Transverse colon (tissue), 4 donors: ENCODE measurements at regions not wholly inside any gene's neighbourhood (a gene's known extent, or its start where the extent isn't known, plus 50 kb on each side); places are given as distances from the start of the nearest gene placed in this dataset.

Source experiments
- DNase-seq: peaks from one replicate; pipeline ENCODE4 v3.0.0-alpha.2; 2019
- H3K27ac ChIP-seq, 4 donors: fragments of 200-600 bp; sonication (generic); 2 replicates each; pipeline ENCODE4 v1.5.1; 2016 to 2018; ENCODE audit warnings: inconsistent platforms in 4 of 4
- H3K27me3 ChIP-seq: fragments of 200-600 bp; sonication (generic); 2 replicates; pipeline ENCODE4 v1.5.1; 2017; ENCODE audit warnings: inconsistent platforms
- H3K36me3 ChIP-seq, 4 donors: fragments of 200-600 bp; sonication (generic); 2 replicates each; pipeline ENCODE4 v1.5.1; 2017 to 2019; ENCODE audit warnings: inconsistent platforms in 4 of 4
- H3K4me1 ChIP-seq, 4 donors: fragments of 200-600 bp; sonication (generic); 2 replicates each; pipeline ENCODE4 v1.5.1; 2017 to 2020; ENCODE audit warnings: inconsistent platforms in 4 of 4
- H3K4me3 ChIP-seq, 4 donors: fragments of 200-600 bp; sonication (generic); 1 replicate in 1 of 4; 2 replicates in 3 of 4; pipeline versions ENCODE4 v1.5.1 to v1.6.1; 2017 to 2019; ENCODE audit warnings: inconsistent platforms in 4 of 4
- H3K9me3 ChIP-seq, 2 donors: fragments of 200-600 bp; sonication (generic); 2 replicates each; pipeline ENCODE4 v1.5.1; 2017 to 2019; ENCODE audit warnings: inconsistent platforms in 2 of 2
- CTCF ChIP-seq, 5 experiments: fragments of 200-600 bp in 3 of 5; fragments of 450-650 bp in 2 of 5; sonication (generic) in 3 of 5; IDR thresholded peaks; 1 replicate in 2 of 5; 2 replicates in 3 of 5; pipeline ENCODE4 v1.5.1; 2016 to 2017; ENCODE audit warnings: antibody characterized with exemption in 5 of 5, inconsistent platforms in 3 of 5, mild to moderate bottlenecking in 2 of 5, moderate library complexity in 1 of 5
- EP300 ChIP-seq: sonication (generic); formaldehyde crosslinking; IDR thresholded peaks from one replicate; pipeline ENCODE4 v1.6.1; 2017; ENCODE audit warnings: antibody characterized with exemption, low read depth
- POLR2A ChIP-seq: fragments of 450-650 bp; IDR thresholded peaks from one replicate; pipeline ENCODE4 v1.6.1; 2016; ENCODE audit warnings: antibody characterized with exemption, mild to moderate bottlenecking, moderate library complexity
- POLR2AphosphoS5 ChIP-seq, 3 donors: sonication (generic); formaldehyde crosslinking; IDR thresholded peaks; one replicate each; pipeline ENCODE4 v1.6.1; 2016; ENCODE audit warnings: antibody characterized with exemption in 3 of 3
- WGBS, 2 donors: methylation state at CpG; one replicate each; pipeline ENCODE4 v1.1.5; 2018; ENCODE audit warnings: low coverage in 1 of 2; 5-methylcytosine and 5-hydroxymethylcytosine counted together
- in situ Hi-C, 4 donors: fragments of 200-750 bp; cut with MboI; loops; one replicate each; pipeline versions ENCODE4 v1.15.0 to v1.15.1; 2017; ENCODE audit warnings: low sequenced_read_pairs in 3 of 4, low pct_ligation_motif_present in 1 of 4, low pct_unique_long_range_greater_than_20kb in 1 of 4
- intact Hi-C: fragments of 100-400 bp; cut with DNase I; formaldehyde crosslinking; loops from one replicate; pipeline ENCODE4 v1.15.1; 2023; ENCODE audit warnings: low total_unique reads

DNA sequence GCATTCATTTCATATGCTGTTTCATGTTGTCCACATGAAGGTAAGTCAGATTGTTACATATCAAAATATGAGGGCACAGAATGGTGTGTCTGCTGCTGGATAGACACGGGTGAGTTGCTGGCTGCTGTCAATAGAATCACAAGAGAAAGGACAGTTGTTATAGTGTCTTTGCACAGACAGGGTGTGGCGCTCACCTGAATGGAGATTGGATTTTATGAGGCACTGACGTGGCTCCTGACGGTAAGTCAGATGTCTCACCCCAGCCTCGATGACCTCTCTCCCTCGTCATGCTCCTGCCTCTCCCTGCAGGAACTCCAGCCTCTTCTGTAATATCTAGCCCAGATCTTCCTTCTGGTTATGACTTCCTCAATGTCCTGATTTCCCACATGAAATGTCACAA is 75.4 kb upstream of the SELENOP start:
- in situ Hi-C loops: loop anchor here in 2 of 4 donors (10.0 to 25.0 kb wide), 2 partner anchors 112 to 1025 kb away; partner anchors contain the start of gene OXCT1 (in 2 of the 2)
- 24 to 36% methylated on average over 3 to 6 of the region's 6 CpGs for WGBS, 2 donors

DNA sequence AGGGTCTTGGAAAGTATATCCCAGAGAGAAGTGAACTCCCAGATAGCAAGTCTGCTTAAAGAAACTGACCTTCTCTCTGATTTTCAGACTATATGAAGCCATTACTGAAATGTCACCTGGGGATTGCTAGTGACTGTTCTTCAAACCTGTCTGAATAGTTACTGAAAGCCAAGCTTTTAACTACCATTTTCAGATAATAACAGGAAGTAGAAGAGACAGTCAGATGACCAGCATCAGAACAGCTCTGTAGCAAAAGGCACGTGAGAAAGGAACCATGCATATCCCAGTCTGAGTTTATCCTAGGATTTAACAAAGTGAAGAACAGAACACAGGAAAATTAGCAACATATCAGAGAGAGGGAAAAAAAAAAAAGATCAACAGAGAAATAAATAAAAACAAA is 74.9 kb upstream of the SELENOP start:
- Histone ChIP-seq H3K4me1 (peaks cover 0 to 21% (median 8%) of the 10 kb centered on the region in 4 donors), H3K27me3 (no peaks in the 10 kb centered on the region), H3K4me3 (no peak overlapping the region), H3K36me3 (no peaks in the 10 kb centered on the region), H3K9me3 (no peaks in the 10 kb centered on the region), H3K27ac (peak overlapping the region; percentile 49 to 75 (median 64))
- intact Hi-C loops (no loop called here), in situ Hi-C loops (loop anchor here in 2 of 4 donors (10.0 to 25.0 kb wide), 2 partner anchors 112 to 1024 kb away; partner anchors contain the start of gene OXCT1 (in 2 of the 2))
- 20 to 40% methylated on average over 1 of the region's 1 CpG for WGBS, 2 donors
- no peak for TF ChIP-seq POLR2A
- no peak for TF ChIP-seq CTCF (IDR thresholded peaks at IDR 0.05)
- no peak for TF ChIP-seq EP300
- TF ChIP-seq POLR2AphosphoS5 (IDR thresholded peaks at IDR 0.05): no peak
- DNase-seq: no peak

More for the DNA sequence above, 75.4 kb upstream of the SELENOP start:
- Histone ChIP-seq H3K27me3 (no peaks in the 10 kb centered on the region), H3K4me3 (no peak overlapping the region), H3K27ac (peak overlapping the region; percentile 49 to 75 (median 64)), H3K9me3 (no peaks in the 10 kb centered on the region), H3K36me3 (no peaks in the 10 kb centered on the region), H3K4me1 (peaks cover 0 to 18% (median 6%) of the 10 kb centered on the region in 4 donors)
- TF ChIP-seq CTCF (IDR thresholded peaks at IDR 0.05) (no peak), POLR2AphosphoS5 (IDR thresholded peaks at IDR 0.05) (peak; percentile 37 to 93 (median 88)), EP300 (no peak), POLR2A (peak; percentile 81)
- peak; percentile 90 for DNase-seq
- intact Hi-C loops: no loop called here

DNA sequence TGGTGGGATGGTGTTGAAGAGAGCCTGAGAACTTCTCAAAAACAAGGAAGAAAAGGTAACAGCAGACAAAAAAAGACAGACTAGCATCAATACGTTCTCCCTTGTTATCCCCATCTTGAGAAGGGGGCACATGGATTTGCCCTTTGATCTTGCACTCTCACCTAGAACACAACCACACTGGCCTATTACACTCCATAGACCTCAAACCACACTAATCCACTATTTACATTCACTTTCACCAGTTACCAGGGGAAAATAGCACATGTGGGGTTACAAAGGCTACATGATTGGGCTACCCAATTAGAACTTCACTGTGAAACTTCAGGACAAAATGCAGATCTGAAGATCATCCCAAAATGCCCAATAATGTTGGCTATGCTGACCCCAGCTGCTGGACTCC is 72.6 kb upstream of the SELENOP start:
- H3K9me3 ChIP-seq: no peaks in the 10 kb centered on the region
- WGBS, 2 donors: 83 to 97% methylated on average over 1 of the region's 1 CpG
- intact Hi-C loops: no loop called here
- DNase-seq: no peak
- no peaks in the 10 kb centered on the region for H3K36me3 ChIP-seq
- in situ Hi-C loops: loop anchor here in 2 of 4 donors (10.0 to 25.0 kb wide), 2 partner anchors 110 to 1022 kb away; partner anchors contain the start of gene OXCT1 (in 2 of the 2)
- no peak overlapping the region for H3K4me3 ChIP-seq
- no peak for TF ChIP-seq POLR2A
- TF ChIP-seq EP300: no peak
- TF ChIP-seq POLR2AphosphoS5 (IDR thresholded peaks at IDR 0.05): no peak
- TF ChIP-seq CTCF (IDR thresholded peaks at IDR 0.05): no peak
- no peaks in the 10 kb centered on the region for H3K27me3 ChIP-seq
- H3K4me1 ChIP-seq: peaks cover 0 to 42% (median 11%) of the 10 kb centered on the region in 4 donors
- H3K27ac ChIP-seq: no peak overlapping the region

GRCh38 chr5:42881416-42882117 is 69.9 kb upstream of the SELENOP start:
- intact Hi-C loops: no loop called here

More at GRCh38 chr5:42881416-42882117, 69.9 kb upstream of the SELENOP start:
- WGBS, 2 donors: 70 to 73% methylated on average over 5 of the region's 5 CpGs
- Histone ChIP-seq H3K4me3 (no peak overlapping the region), H3K27ac (peak overlapping the region in 3 of 4 donors; percentile 18 to 73 (median 37)), H3K4me1 (peaks cover 5 to 65% (median 27%) of the 10 kb centered on the region in 4 donors), H3K36me3 (no peaks in the 10 kb centered on the region), H3K27me3 (no peaks in the 10 kb centered on the region), H3K9me3 (no peaks in the 10 kb centered on the region)
- DNase-seq: no peak
- in situ Hi-C loops: loop anchor here in 2 of 4 donors (10.0 to 25.0 kb wide), 2 partner anchors 107 to 1019 kb away; partner anchors contain the start of gene OXCT1 (in 2 of the 2)
- no peak for TF ChIP-seq EP300
- TF ChIP-seq CTCF (IDR thresholded peaks at IDR 0.05): no peak
- TF ChIP-seq POLR2AphosphoS5 (IDR thresholded peaks at IDR 0.05): no peak
- no peak for TF ChIP-seq POLR2A
